GM21737 (cell line): ENCODE measurements at regions not wholly inside any gene's neighbourhood (a gene's known extent, or its start where the extent isn't known, plus 50 kb on each side); places are given as distances from the start of the nearest gene placed in this dataset.

ENCODE experiments used
- ATAC-seq: cut with Tn5 transposase; IDR thresholded peaks from one replicate; pipeline ENCODE4 v1.9.1; 2021; ENCODE audit warnings: mild to moderate bottlenecking, moderate library complexity; ENCODE audit not compliant: unreplicated experiment

- no peak for ATAC-seq
These were observed 218.0 kb downstream of the TMEM38B start for GRCh38 chr9:105912157-105912862.

DNA sequence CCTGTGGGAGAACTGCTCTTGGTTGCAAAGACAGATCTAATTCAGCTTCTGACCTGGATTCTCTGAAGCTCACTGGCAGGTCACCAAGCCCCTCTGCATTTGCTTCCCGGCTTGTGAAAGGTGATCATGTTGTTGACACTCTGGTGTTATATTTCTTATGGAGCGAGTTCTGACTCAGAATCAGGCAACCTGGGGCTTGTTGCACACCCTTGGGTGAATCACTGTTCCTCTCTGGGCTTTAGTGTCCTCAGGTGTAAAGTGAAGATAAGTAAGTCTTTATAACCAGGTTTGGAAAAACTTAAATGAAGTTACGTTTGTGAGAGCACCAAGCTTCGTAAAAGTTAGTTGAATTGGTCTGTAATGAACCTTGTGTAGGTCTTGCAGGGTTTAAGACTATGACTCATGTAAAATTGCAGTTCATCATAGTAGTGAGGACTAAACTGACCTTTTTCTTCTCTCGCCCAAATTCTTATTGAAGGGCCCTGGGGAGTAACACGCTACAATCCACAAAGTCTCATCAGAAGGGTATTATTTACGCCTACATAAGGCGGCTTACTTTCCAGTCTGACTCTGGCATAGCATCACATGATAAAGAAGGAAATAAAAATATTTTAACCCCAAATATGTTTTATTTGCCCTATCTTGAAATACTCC lies 218.6 kb downstream of the TMEM38B start:
- no peak for ATAC-seq

DNA sequence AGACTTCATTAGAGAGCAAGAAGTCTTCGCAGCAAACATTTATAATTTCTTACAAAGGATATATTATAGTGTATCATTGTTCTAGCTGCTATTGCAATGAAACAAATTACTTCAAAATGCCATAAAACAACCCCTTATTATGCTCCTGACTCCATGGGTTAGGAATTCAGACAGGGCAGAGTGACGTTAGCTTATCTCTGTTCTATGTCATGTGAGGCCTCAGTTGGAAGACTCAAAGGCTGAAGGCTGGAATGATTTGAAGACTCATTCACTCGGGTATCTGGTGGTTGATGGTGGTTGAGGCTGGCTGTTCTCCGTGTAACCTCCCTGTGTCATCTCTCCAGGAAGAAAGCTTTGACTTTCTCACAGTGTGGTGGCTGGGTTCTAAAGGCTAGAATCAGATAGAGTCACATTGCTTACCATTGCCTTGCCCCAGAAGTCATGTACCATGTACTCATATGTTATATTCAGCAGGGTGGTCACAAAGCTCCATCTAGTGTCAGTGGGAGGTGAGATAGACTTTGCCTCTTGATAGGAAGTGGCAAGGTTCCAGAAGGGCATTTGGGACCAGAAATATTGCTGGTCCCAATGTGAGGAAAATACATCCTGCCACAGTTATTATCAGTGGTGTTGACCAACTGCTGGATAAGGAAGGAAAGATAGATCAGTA lies 226.9 kb downstream of the TMEM38B start:
- ATAC-seq: no peak

DNA sequence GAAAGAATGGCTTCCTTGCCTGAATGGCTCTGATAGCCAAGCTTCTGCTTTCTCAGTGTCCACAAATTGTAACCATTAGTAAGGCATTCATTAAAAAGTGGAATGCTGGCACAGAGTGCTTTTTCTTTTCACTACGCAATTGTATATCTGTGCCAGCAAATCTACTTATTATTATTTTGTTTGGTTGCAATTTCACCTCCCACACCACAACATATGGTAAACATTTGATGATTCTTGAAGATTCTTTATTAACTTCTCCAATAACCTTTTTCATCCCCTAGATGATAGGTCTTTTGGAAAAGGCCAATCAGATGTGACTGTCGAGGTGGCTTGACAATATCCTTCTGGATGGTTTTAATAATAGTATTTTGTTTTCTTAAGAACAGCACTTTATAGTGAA lies 234.1 kb downstream of the TMEM38B start:
- ATAC-seq: no peak

- no peak for ATAC-seq
These were observed 235.8 kb downstream of the TMEM38B start for GRCh38 chr9:105930011-105930627.

DNA sequence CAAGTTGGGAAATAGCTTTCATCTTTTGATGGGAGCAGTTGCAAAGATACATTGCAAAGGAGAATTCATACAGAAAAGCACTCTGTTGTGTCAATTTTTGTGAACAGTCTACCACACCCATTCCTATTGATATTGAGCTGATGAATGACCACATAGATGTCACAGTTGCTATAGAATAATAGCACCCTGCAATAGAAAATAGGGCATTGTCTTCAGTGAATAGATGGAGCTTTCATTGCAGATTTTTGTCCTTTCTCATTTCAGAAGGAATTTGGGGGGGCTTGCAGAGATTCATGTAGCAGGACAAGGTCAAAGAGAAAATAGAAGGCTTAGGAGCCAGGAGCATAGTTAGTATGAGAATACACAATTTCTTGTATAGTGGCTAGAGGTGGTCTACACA lies 237.9 kb downstream of the TMEM38B start:
- ATAC-seq: no peak

- ATAC-seq: no peak
These were observed 256.1 kb downstream of the TMEM38B start for GRCh38 chr9:105950448-105950847.

- ATAC-seq: no peak
These were observed 256.6 kb downstream of the TMEM38B start for GRCh38 chr9:105950894-105951293.

DNA sequence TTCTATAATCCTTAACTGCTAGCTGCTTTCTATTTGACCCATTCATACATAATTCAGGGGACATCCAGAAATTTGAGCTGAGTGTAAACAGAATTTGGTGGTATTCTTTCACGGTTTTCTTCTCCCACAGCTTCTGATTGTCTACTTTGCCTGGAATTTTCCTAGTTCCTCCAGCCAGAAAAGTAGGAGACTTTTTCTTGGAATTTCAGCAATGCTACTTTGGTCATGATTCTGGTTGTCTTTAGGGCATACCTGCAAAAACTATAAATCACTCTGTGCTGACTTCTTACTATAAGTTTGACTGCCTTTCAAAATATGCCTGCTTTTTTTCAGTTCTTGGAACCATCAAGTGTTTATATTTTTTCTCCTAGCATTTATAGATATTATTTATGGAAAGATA lies 260.2 kb downstream of the TMEM38B start:
- ATAC-seq: no peak

GRCh38 chr9:105957830-105958229 lies 263.5 kb downstream of the TMEM38B start:
- no peak for ATAC-seq

- ATAC-seq: no peak
These were observed 264.2 kb downstream of the TMEM38B start for GRCh38 chr9:105958587-105958986.

GRCh38 chr9:105959531-105959930 lies 265.2 kb downstream of the TMEM38B start:
- ATAC-seq: no peak

GRCh38 chr9:105963343-105964099 lies 269.2 kb downstream of the TMEM38B start:
- ATAC-seq: no peak

DNA sequence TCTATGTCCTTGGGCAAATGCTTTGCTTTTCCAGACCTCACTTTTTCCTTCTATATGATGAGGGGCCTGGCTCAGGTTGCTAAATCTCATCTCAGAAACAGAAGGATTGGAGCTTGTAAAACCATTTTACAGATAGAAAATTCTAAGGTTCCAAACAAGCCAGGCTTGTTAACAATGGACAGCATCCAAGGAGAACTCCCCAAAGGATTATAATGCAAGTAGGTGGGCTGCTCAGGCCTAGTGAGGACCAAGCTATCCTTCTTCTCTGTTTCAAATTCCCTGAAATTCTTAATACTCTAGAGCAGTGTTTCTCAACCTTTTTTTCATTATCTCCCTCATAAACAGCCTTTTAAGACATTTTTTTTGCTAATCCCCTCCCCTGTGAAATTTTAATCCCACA lies 269.8 kb downstream of the TMEM38B start:
- ATAC-seq: no peak

- ATAC-seq: no peak
These were observed 272.5 kb downstream of the TMEM38B start for GRCh38 chr9:105966834-105967233.

DNA sequence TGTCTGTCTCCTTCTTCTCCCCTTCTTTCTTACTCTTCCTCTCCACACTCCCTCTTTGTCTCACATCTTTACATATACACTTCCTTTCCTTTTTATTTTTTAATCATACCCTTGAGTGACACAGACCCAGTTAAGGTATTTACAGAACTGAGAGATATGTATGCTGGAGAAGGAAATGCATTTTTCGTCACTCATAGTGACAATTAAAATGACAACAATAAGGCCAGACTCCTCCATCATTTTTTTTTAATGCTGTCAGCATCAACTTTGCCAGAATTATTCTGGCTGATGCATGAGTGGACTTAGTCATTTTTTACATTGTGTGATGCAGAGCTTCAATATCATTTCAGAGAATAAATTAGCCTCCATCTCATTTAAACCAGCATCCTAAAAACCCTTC lies 272.9 kb downstream of the TMEM38B start:
- no peak for ATAC-seq

- no peak for ATAC-seq
These were observed 273.5 kb downstream of the TMEM38B start for GRCh38 chr9:105967797-105968196.

DNA sequence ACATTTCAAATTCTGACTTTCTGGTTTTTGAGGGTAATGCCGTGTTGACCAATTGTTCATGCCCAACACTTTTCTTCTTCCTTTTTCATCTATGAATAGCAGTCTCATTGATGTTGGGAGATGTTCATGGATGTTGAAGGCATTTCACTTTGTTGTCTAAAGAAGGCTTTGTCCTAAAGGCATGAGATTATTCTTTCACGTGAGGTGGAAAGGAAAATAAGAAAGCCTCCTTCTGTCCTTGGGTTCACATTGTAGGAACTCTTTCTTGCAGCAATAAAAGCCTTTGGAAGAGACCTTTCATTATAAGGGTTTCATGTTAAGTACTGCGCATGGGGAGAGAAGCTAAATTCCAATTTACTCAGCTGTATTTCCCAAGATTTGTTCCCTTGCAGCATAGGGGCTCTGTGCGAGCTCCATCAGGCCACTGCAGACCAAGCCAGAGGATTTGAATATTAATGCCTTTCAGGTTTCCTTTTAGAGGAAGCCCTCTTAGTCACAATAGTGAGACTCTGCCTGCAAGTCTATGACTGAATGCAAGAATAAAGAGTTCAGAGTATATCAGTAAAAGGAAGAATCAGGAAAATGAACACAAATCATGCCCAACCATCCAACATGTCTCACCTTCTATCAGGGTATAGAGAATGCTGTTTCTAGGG lies 274.6 kb downstream of the TMEM38B start:
- ATAC-seq: no peak

DNA sequence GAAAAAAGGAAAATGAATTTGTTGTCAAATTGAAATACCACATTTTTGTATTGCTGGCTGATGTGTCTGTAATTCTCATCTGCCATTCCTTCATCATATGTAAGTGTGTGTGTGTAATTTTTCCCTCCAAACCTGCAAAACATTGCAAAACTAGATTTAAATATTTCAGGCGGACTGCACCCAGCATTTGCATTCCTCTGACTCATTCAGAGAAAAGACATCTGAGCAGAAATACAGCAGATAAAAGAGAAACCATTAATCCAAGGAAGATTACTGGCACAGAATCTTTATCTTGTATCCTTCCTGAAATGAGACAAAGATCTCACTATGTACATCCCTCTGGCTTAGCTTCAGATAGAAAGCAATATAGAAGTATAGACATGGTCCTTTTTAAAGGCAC lies 275.3 kb downstream of the TMEM38B start:
- no peak for ATAC-seq

DNA sequence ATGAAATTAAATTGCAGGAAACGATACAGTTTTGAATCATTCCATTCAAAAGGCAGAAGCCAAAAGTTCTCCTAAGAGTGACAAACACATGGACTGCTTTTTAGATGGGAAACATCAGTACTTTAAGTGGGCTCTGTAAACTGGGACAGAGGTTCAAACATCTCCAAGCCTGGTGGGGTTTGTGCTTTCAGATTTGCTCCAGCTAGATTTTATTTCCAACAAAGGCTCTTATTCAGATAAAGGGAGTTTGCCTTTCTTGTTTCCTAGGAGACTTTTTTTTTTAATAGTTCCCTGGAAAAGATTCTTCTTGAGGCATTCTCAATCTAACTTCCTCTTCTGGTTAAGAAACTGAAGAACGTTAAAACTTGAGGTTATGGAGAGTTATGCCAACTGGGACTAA lies 277.6 kb downstream of the TMEM38B start:
- no peak for ATAC-seq
